GM23248 (cell line): ENCODE measurements at regions not wholly inside any gene's neighbourhood (a gene's known extent, or its start where the extent isn't known, plus 50 kb on each side); places are given as distances from the start of the nearest gene placed in this dataset.
A peak's percentile ranks its signal among the peaks of the same experiment; 100 is the strongest.

Experiments
- EZH2 ChIP-seq: fragments of 200-600 bp; sonication (generic); IDR thresholded peaks from 2 replicates; pipeline ENCODE4 v1.6.1; 2018; ENCODE audit warnings: antibody characterized with exemption, mild to moderate bottlenecking; ENCODE audit not compliant: insufficient read depth, poor library complexity, severe bottlenecking
- EZH2phosphoT487 ChIP-seq: fragments of 200-600 bp; sonication (generic); IDR thresholded peaks from 2 replicates; pipeline ENCODE4 v1.6.1; 2018; ENCODE audit warnings: antibody characterized with exemption, moderate library complexity, mild to moderate bottlenecking, low read depth; ENCODE audit not compliant: insufficient read depth

- TF ChIP-seq EZH2 (no peak), EZH2phosphoT487 (0 out of 2 replicates have a peak, but pooled peaks have one; percentile 44)
Measured at GRCh38 chr3:170741756-170742529, 128.1 kb downstream of the RPL22L1 start.
